ENCODE measurements at regions not wholly inside any gene's neighbourhood (a gene's known extent, or its start where the extent isn't known, plus 50 kb on each side); places are given as distances from the start of the nearest gene placed in this dataset.

DNA sequence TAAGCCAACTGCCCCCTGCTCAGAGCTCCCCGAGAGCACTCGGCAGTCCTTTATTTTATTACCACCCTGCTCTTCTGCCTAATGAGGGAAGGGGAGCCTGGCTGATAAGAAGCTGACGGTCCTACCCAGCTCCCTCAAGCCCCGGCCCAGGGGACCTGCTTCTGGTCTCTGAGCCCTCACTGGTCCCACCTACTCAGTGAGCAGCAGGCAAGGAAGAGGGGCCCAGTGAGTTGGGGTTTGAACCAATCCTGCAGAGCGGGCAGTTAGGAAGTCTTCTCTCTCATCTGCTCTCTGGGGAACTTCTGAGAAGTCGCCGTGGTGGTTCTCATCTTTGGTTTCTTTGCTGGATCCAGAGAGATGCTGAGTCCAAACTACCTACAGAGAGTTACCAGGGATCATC is 218.9 kb downstream of the NDUFA10 start:
- H3K27ac Mint-ChIP-seq = no peak overlapping the region
- TF ChIP-seq, protein P1, sequence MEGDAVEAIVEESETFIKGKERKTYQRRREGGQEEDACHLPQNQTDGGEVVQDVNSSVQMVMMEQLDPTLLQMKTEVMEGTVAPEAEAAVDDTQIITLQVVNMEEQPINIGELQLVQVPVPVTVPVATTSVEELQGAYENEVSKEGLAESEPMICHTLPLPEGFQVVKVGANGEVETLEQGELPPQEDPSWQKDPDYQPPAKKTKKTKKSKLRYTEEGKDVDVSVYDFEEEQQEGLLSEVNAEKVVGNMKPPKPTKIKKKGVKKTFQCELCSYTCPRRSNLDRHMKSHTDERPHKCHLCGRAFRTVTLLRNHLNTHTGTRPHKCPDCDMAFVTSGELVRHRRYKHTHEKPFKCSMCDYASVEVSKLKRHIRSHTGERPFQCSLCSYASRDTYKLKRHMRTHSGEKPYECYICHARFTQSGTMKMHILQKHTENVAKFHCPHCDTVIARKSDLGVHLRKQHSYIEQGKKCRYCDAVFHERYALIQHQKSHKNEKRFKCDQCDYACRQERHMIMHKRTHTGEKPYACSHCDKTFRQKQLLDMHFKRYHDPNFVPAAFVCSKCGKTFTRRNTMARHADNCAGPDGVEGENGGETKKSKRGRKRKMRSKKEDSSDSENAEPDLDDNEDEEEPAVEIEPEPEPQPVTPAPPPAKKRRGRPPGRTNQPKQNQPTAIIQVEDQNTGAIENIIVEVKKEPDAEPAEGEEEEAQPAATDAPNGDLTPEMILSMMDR (IDR thresholded peaks at IDR 0.05; ENCODE audit: unreplicated experiment in 3 of 3) = no peak
- H3K27me3 Mint-ChIP-seq (ENCODE audit: low read depth) = peaks cover 21% of the 10 kb centered on the region
- H3K4me3 Mint-ChIP-seq = no peak overlapping the region
- H3K36me3 Mint-ChIP-seq (ENCODE audit: low read depth) = no peaks in the 10 kb centered on the region
- H3K9me3 Mint-ChIP-seq = no peaks in the 10 kb centered on the region
- no peaks in the 10 kb centered on the region for H3K4me1 Mint-ChIP-seq

DNA sequence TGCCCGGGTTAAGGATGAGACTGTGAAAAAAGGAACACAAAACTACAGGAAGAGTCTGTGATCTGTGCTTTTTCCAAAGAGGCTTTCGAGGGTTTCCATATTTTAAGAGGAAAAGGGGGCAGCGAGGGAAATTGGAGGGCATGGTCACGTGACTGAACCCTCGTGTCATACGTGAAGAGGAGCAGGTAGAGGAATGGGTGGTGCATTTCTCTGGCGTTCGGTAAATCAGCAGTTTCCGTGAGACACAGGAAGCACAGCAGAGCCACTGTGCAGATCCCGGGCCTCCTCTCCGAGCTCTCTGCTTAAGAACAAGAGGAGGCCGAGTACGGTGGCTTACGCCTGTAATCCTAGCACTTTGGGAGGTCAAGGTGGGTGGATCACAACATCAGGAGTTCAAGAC is 219.7 kb downstream of the NDUFA10 start:
- Mint-ChIP-seq H3K36me3 (ENCODE audit: low read depth) (no peaks in the 10 kb centered on the region), H3K27me3 (ENCODE audit: low read depth) (peaks cover 21% of the 10 kb centered on the region), H3K4me3 (no peak overlapping the region), H3K4me1 (no peaks in the 10 kb centered on the region), H3K9me3 (no peaks in the 10 kb centered on the region), H3K27ac (no peak overlapping the region)
- TF ChIP-seq, protein P1 (IDR thresholded peaks at IDR 0.05; ENCODE audit: unreplicated experiment in 3 of 3) = no peak

DNA sequence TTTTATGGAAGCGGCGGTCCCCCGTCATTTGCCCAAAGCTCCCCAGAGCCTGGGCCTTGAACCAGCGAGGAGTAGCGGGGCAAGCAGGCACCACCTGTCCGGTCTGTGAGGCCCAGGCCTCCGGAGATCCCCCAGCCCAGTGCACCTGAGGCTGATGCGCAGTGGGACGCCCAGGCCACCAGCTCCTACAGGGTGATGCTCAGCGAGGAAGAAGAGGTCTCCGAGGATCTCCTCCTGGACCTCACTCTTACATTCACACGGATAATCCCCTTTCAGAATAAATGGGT is 220.2 kb downstream of the NDUFA10 start:
- no peaks in the 10 kb centered on the region for H3K36me3 Mint-ChIP-seq (ENCODE audit: low read depth)
- TF ChIP-seq, protein P1 (IDR thresholded peaks at IDR 0.05; ENCODE audit: unreplicated experiment in 3 of 3) = no peak
- no peaks in the 10 kb centered on the region for H3K4me1 Mint-ChIP-seq
- H3K9me3 Mint-ChIP-seq = no peaks in the 10 kb centered on the region
- no peak overlapping the region for H3K27ac Mint-ChIP-seq
- no peak overlapping the region for H3K4me3 Mint-ChIP-seq
- H3K27me3 Mint-ChIP-seq (ENCODE audit: low read depth) = peaks cover 21% of the 10 kb centered on the region

DNA sequence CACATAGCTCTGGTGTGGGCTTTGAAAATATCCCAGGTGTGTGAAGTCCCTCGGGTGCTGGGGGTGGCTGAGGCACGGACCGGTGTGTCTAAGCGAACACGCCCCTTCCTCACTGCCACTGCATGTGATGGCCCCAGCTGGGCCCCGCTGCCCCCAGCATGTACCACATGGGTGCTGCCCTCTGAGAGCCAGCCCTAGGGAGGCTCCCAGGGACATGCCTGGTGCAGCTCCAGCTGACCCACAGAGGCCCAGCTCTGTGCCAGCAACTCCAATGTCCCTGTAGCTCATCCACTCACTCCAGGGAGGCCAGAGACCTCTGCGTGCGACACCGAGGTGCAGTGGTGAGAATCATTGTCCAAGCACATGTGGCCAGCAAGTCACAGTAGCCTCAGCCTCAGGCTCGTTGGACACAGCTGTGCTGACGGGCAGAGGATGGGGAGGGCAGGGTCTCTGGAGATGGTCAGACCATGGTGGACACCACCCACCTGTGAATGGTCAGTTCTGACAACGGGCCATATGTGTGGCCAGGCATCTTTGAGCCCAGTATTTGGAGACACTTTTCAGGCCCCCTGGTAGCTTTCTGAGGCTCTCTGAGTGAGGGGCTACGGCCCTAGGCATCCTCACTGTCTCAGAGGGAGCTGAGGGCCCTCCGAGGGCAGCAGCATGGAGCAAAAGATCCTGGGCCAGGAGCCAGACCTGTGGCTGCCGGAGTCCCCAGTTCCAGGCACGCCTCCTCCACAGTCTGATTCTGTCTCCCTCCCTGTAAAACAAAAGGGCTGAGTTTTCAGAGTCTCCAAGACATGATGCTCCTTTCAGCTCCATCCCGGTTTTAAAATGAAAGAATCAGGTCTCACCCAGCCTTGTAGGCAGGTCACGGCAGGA is 220.7 kb downstream of the NDUFA10 start:
- no peaks in the 10 kb centered on the region for H3K36me3 Mint-ChIP-seq (ENCODE audit: low read depth)
- H3K27ac Mint-ChIP-seq = no peak overlapping the region
- H3K4me3 Mint-ChIP-seq = no peak overlapping the region
- no peaks in the 10 kb centered on the region for H3K9me3 Mint-ChIP-seq
- H3K4me1 Mint-ChIP-seq = no peaks in the 10 kb centered on the region
- peaks cover 17% of the 10 kb centered on the region for H3K27me3 Mint-ChIP-seq (ENCODE audit: low read depth)
- TF ChIP-seq, protein P1 (IDR thresholded peaks at IDR 0.05; ENCODE audit: unreplicated experiment in 3 of 3) = no peak

DNA sequence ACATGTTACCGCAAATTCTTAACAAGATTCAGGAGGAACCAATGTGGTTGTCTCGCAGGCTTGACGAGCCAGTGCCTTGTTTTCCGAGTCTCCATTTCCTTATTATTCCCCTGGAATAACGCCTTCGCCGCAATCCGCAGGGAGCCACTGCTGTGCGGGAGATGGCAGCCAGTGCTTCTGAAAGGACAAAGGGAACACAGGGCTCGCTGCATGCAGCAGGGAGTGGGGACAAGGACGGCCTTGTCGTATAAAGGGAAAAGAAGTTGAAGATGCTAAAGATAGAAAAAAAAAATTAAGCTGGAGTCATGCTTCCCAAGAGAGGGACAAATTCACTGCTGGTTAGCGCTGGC is 221.4 kb downstream of the NDUFA10 start:
- Mint-ChIP-seq H3K27ac (no peak overlapping the region), H3K36me3 (ENCODE audit: low read depth) (no peaks in the 10 kb centered on the region), H3K9me3 (no peaks in the 10 kb centered on the region), H3K27me3 (ENCODE audit: low read depth) (peaks cover 16% of the 10 kb centered on the region), H3K4me3 (no peak overlapping the region), H3K4me1 (no peaks in the 10 kb centered on the region)
- TF ChIP-seq, protein P1 (IDR thresholded peaks at IDR 0.05; ENCODE audit: unreplicated experiment in 3 of 3) = no peak

DNA sequence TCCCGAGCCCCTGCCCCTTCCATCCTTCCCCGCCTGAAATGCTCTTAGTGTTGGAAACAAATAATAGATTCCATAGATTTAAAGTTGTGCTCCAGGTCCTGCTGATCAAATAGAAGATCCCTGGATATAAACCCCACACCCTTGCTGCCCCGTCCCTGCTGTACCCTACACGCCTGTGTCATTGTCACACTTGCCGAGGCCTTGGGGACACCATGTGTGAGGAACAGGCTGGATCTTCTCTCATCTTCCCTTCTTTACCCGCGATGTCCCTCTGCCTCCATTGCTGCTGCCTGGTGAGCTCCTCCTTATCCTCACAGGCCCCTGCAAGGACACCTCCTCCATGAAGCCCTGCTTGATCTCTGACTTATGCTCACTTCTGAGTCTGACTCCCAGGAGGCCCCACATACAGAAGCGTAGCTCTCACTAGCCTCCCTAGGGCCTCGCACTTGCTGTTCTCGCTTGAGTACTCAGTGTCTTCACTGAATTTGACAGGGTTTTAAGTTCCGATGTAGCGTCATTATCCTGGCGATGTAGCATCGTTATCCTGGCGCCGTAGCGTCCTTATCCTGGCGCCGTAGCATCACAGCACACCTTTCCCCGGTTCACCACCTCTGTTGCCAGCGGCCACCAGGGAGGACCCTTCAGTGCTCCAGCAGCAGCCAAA is 221.9 kb downstream of the NDUFA10 start:
- TF ChIP-seq, protein P1 (IDR thresholded peaks at IDR 0.05; ENCODE audit: unreplicated experiment in 3 of 3) = no peak
- Mint-ChIP-seq H3K4me3 (no peak overlapping the region), H3K27ac (no peak overlapping the region), H3K9me3 (no peaks in the 10 kb centered on the region), H3K4me1 (no peaks in the 10 kb centered on the region), H3K36me3 (ENCODE audit: low read depth) (no peaks in the 10 kb centered on the region), H3K27me3 (ENCODE audit: low read depth) (peaks cover 16% of the 10 kb centered on the region)

Data from nephron (organoid).